HL-60 (cell line): ENCODE measurements at regions not wholly inside any gene's neighbourhood (a gene's known extent, or its start where the extent isn't known, plus 50 kb on each side); places are given as distances from the start of the nearest gene placed in this dataset.

Experiments used
- DNase-seq, 2 experiments: peaks; one replicate each; pipeline ENCODE4 v3.0.0-alpha.2; 2010 to 2020; ENCODE audit warnings: low read depth in 1 of 2, low spot score in 1 of 2
- H3K27ac ChIP-seq: fragments of 250-450 bp; sonication (Bioruptor Pico); replicated peaks from 2 replicates; pipeline ENCODE4 v1.5.1; 2020; ENCODE audit warnings: mild to moderate bottlenecking, moderate library complexity
- H3K27me3 ChIP-seq: fragments of 250-450 bp; sonication (Bioruptor Pico); 2 replicates; pipeline ENCODE4 v1.5.1; 2021; ENCODE audit warnings: mild to moderate bottlenecking, moderate library complexity; ENCODE audit not compliant: insufficient read depth, poor library complexity, severe bottlenecking
- H3K4me3 ChIP-seq: replicated peaks from 2 replicates; pipeline ENCODE4 v1.5.1; 2011; ENCODE audit warnings: mild to moderate bottlenecking, control low read depth, low read length; ENCODE audit not compliant: insufficient read depth
- GABPA ChIP-seq: IDR thresholded peaks from 2 replicates; pipeline ENCODE4 v1.6.1; 2012; ENCODE audit warnings: low read depth
- POLR2AphosphoS5 ChIP-seq: IDR thresholded peaks from 2 replicates; pipeline ENCODE4 v1.6.1; 2012; ENCODE audit warnings: low read depth
- SPI1 ChIP-seq: IDR thresholded peaks from 2 replicates; pipeline ENCODE4 v1.6.1; 2012; ENCODE audit warnings: low read depth, mild to moderate bottlenecking, borderline replicate concordance
- TF ChIP-seq, protein P1 (sequence below): IDR thresholded peaks from one replicate; pipeline ENCODE4 v1.5.1; 2011; ENCODE audit warnings: low read length, control low read depth, inconsistent platforms; ENCODE audit not compliant: insufficient read depth
- TF ChIP-seq, protein P2 (sequence below): IDR thresholded peaks from 2 replicates; pipeline ENCODE4 v1.6.1; 2012; ENCODE audit warnings: low read depth; ENCODE audit not compliant: insufficient replicate concordance

DNA sequence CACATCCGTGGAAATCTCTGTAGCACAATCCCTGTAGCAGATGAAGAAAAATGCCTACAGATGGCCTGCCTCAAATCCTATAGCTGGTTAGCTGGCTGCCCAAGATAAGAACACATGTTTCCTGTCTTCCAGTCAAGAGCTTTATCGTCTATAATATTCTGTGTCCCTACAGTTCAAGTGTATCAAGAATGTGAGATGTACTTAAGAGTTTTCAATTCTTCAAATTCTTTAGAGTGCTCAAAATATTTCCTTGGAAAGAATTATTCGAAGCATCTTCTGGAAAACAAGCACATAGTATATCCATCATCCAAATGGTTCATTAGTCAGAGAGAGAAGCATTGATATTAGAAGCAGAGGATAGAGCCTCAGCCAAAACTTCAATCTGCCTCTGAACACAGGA lies 239.8 kb downstream of the COG6 start:
- Histone ChIP-seq H3K27ac (no peak overlapping the region), H3K27me3 (peaks cover 12% of the 10 kb centered on the region), H3K4me3 (no peak overlapping the region)
- TF ChIP-seq, protein P1, sequence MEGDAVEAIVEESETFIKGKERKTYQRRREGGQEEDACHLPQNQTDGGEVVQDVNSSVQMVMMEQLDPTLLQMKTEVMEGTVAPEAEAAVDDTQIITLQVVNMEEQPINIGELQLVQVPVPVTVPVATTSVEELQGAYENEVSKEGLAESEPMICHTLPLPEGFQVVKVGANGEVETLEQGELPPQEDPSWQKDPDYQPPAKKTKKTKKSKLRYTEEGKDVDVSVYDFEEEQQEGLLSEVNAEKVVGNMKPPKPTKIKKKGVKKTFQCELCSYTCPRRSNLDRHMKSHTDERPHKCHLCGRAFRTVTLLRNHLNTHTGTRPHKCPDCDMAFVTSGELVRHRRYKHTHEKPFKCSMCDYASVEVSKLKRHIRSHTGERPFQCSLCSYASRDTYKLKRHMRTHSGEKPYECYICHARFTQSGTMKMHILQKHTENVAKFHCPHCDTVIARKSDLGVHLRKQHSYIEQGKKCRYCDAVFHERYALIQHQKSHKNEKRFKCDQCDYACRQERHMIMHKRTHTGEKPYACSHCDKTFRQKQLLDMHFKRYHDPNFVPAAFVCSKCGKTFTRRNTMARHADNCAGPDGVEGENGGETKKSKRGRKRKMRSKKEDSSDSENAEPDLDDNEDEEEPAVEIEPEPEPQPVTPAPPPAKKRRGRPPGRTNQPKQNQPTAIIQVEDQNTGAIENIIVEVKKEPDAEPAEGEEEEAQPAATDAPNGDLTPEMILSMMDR: no peak
- TF ChIP-seq SPI1: no peak
- no peak for TF ChIP-seq POLR2AphosphoS5
- TF ChIP-seq, protein P2, sequence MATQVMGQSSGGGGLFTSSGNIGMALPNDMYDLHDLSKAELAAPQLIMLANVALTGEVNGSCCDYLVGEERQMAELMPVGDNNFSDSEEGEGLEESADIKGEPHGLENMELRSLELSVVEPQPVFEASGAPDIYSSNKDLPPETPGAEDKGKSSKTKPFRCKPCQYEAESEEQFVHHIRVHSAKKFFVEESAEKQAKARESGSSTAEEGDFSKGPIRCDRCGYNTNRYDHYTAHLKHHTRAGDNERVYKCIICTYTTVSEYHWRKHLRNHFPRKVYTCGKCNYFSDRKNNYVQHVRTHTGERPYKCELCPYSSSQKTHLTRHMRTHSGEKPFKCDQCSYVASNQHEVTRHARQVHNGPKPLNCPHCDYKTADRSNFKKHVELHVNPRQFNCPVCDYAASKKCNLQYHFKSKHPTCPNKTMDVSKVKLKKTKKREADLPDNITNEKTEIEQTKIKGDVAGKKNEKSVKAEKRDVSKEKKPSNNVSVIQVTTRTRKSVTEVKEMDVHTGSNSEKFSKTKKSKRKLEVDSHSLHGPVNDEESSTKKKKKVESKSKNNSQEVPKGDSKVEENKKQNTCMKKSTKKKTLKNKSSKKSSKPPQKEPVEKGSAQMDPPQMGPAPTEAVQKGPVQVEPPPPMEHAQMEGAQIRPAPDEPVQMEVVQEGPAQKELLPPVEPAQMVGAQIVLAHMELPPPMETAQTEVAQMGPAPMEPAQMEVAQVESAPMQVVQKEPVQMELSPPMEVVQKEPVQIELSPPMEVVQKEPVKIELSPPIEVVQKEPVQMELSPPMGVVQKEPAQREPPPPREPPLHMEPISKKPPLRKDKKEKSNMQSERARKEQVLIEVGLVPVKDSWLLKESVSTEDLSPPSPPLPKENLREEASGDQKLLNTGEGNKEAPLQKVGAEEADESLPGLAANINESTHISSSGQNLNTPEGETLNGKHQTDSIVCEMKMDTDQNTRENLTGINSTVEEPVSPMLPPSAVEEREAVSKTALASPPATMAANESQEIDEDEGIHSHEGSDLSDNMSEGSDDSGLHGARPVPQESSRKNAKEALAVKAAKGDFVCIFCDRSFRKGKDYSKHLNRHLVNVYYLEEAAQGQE: no peak
- TF ChIP-seq GABPA: no peak
- no peak for DNase-seq

DNA sequence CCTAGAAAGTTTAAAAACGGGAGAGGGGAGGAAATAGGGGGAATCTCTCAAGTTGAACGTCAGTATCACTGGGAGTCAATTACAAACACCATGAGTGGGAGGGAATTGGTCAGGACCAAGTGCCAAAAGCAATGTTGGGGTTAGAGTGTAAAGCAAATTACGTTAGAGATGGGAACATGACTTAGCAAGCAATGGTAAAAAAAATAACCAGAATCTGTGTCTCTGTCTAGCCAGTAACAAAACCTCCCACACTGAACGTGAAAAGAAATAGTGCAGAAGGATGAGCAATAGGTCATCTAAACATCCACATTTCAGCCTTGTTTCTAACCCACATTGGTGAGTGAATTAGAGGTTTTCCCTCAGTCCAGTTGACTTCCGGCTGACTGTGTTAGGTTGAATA lies 242.2 kb downstream of the COG6 start:
- no peak for DNase-seq
- no peak for TF ChIP-seq SPI1
- TF ChIP-seq GABPA: no peak
- TF ChIP-seq, protein P2: no peak
- no peak for TF ChIP-seq POLR2AphosphoS5
- TF ChIP-seq, protein P1: no peak
- Histone ChIP-seq H3K27me3 (peaks cover 3% of the 10 kb centered on the region), H3K4me3 (no peak overlapping the region), H3K27ac (no peak overlapping the region)

DNA sequence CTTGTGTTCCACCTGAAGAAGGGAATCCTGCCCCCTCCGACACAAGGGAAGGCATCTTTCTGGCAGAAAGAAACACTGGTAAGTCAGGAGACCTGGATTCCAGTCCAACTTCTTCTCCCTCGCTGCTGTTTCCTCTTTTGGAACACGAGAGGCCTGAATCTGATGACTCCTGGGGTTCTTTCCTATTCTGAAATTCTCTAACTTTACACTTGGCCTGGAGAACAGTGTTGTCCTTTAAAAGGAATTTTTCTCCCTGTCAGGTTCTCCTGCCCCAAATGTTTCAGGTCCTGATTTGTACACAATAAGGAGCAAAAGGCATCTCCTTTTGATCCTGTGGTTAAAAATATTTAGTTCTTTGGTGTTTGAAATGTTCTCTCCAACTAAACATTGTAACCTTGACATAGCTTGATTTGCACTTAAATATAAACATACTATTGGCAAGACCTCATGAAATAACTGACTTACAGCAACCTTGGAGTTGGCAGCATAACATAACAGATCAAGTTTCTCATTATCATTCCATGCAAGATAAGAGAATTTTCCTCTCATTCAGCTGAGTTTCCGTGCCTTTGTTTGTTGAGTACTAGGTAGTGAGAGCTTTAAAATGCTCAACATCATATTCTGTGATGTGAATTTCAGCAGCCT lies 244.8 kb downstream of the COG6 start:
- H3K4me3 ChIP-seq: no peak overlapping the region
- TF ChIP-seq, protein P1: no peak
- TF ChIP-seq SPI1: no peak
- TF ChIP-seq GABPA: no peak
- no peak for TF ChIP-seq POLR2AphosphoS5
- TF ChIP-seq, protein P2: no peak
- H3K27me3 ChIP-seq: no peaks in the 10 kb centered on the region
- H3K27ac ChIP-seq: no peak overlapping the region
- no peak for DNase-seq
